OCI-LY3 (cell line): ENCODE measurements at regions not wholly inside any gene's neighbourhood (a gene's known extent, or its start where the extent isn't known, plus 50 kb on each side); places are given as distances from the start of the nearest gene placed in this dataset.

Experiments used
- H2AFZ ChIP-seq: fragments of 200-600, 300-600 bp; shearing (Covaris generic); 2 replicates; pipeline ENCODE4 v1.6.0; 2014; ENCODE audit warnings: antibody characterized with exemption, low read depth, low read length
- H3K27ac ChIP-seq: fragments of 200-600, 300-600 bp; sonication (generic); 2 replicates; pipeline ENCODE4 v1.5.1; 2014; ENCODE audit warnings: mild to moderate bottlenecking, low read length, moderate library complexity, mixed read lengths
- H3K27me3 ChIP-seq: fragments of 200-600, 300-600 bp; sonication (generic); 2 replicates; pipeline ENCODE4 v1.6.1; 2014; ENCODE audit warnings: low read depth, low read length, mixed read lengths
- H3K36me3 ChIP-seq: fragments of 200-600, 300-600 bp; sonication (generic); replicated peaks from 2 replicates; pipeline ENCODE3; 2014; ENCODE audit warnings: low read depth, low read length, mixed read lengths
- H3K4me1 ChIP-seq: fragments of 300-600, 200-600 bp; sonication (generic); 2 replicates; pipeline ENCODE4 v1.6.1; 2014; ENCODE audit warnings: low read length, mixed read lengths
- H3K4me2 ChIP-seq: fragments of 200-600, 300-600 bp; sonication (generic); 2 replicates; pipeline ENCODE4 v1.6.1; 2014; ENCODE audit warnings: low read length, mixed read lengths
- H3K4me3 ChIP-seq: fragments of 300-600, 200-600 bp; sonication (generic); 2 replicates; pipeline ENCODE4 v1.5.1; 2014; ENCODE audit warnings: antibody characterized with exemption, mild to moderate bottlenecking, low read length, moderate library complexity
- H3K79me2 ChIP-seq: fragments of 300-600, 200-600 bp; shearing (Covaris generic); 2 replicates; pipeline ENCODE4 v1.6.1; 2014; ENCODE audit warnings: mild to moderate bottlenecking, low read length, mixed read lengths
- H3K9ac ChIP-seq: fragments of 300-600, 200-600 bp; shearing (Covaris generic); 2 replicates; pipeline ENCODE4 v1.6.0; 2014; ENCODE audit warnings: mild to moderate bottlenecking, low read length, moderate library complexity
- H3K9me3 ChIP-seq: fragments of 200-600, 300-600 bp; shearing (Covaris generic); 2 replicates; pipeline ENCODE4 v1.6.1; 2014; ENCODE audit warnings: low read length, mixed read lengths; ENCODE audit not compliant: insufficient read depth
- H4K20me1 ChIP-seq: fragments of 200-600, 300-600 bp; sonication (generic); 2 replicates; pipeline ENCODE4 v1.6.1; 2016; ENCODE audit warnings: low read length, mixed read lengths; ENCODE audit not compliant: insufficient read depth
- EZH2phosphoT487 ChIP-seq: fragments of 200-600 bp; shearing (Covaris generic); IDR thresholded peaks from 2 replicates; pipeline ENCODE4 v1.6.1; 2018; ENCODE audit warnings: antibody characterized with exemption, mixed run types, low read depth
- TF ChIP-seq, protein P1 (sequence below): fragments of 200-600, 300-600 bp; sonication (generic); IDR thresholded peaks from 2 replicates; pipeline ENCODE4 v1.5.1; 2014; ENCODE audit warnings: antibody characterized with exemption, low read length, low read depth

DNA sequence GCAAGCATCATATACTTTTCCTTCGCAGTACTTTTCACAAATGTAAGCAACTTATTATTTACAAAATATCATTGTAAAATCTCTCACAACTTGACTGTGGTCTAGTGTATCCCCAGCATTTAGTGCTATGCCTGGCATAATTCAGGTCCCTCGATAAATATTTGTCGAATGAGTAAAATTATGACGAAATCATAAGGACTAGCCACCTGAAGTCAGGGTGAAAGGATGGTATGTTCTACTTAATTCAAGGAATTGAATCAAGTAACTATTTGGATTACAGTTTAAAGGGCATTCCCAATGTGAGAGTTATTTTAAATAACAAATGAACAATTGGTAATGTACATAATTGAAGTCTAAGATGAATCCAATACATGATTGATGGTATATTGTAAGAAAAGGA is 393.0 kb upstream of the SLC35B3 start:
- H4K20me1 ChIP-seq = no peaks in the 10 kb centered on the region
- H3K9me3 ChIP-seq = no peaks in the 10 kb centered on the region
- no peak overlapping the region for H3K9ac ChIP-seq
- no peak for TF ChIP-seq EZH2phosphoT487
- TF ChIP-seq, protein P1, sequence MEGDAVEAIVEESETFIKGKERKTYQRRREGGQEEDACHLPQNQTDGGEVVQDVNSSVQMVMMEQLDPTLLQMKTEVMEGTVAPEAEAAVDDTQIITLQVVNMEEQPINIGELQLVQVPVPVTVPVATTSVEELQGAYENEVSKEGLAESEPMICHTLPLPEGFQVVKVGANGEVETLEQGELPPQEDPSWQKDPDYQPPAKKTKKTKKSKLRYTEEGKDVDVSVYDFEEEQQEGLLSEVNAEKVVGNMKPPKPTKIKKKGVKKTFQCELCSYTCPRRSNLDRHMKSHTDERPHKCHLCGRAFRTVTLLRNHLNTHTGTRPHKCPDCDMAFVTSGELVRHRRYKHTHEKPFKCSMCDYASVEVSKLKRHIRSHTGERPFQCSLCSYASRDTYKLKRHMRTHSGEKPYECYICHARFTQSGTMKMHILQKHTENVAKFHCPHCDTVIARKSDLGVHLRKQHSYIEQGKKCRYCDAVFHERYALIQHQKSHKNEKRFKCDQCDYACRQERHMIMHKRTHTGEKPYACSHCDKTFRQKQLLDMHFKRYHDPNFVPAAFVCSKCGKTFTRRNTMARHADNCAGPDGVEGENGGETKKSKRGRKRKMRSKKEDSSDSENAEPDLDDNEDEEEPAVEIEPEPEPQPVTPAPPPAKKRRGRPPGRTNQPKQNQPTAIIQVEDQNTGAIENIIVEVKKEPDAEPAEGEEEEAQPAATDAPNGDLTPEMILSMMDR = no peak
- no peaks in the 10 kb centered on the region for H3K79me2 ChIP-seq
- no peaks in the 10 kb centered on the region for H3K4me1 ChIP-seq
- no peaks in the 10 kb centered on the region for H3K27me3 ChIP-seq
- H2AFZ ChIP-seq = no peak overlapping the region
- H3K4me3 ChIP-seq = no peak overlapping the region
- no peak overlapping the region for H3K27ac ChIP-seq
- H3K36me3 ChIP-seq = no peaks in the 10 kb centered on the region
- no peak overlapping the region for H3K4me2 ChIP-seq

DNA sequence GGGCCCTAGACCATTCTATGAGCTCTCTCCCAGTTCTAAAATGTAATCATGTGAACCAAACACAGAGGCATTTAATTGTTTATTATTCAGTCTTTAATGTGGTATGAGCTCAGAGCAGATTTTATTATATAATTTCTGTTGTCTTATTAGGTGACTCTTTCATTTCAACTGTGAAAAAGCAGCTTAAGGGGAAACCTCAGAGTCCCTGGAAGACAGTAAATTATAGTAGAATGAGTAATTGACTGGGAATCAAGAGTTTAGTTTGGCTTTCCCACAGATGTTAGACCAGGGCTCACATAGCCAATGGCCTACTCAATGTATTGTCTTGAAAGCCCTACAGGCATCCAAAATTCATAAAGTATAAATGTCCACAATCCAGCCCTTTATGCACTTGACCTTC is 390.4 kb upstream of the SLC35B3 start:
- no peak overlapping the region for H3K4me3 ChIP-seq
- no peaks in the 10 kb centered on the region for H3K79me2 ChIP-seq
- no peaks in the 10 kb centered on the region for H4K20me1 ChIP-seq
- no peak overlapping the region for H3K27ac ChIP-seq
- no peak overlapping the region for H3K4me2 ChIP-seq
- no peaks in the 10 kb centered on the region for H3K9me3 ChIP-seq
- H2AFZ ChIP-seq = no peak overlapping the region
- H3K27me3 ChIP-seq = no peaks in the 10 kb centered on the region
- H3K9ac ChIP-seq = no peak overlapping the region
- no peaks in the 10 kb centered on the region for H3K36me3 ChIP-seq
- no peak for TF ChIP-seq EZH2phosphoT487
- TF ChIP-seq, protein P1 = no peak
- no peaks in the 10 kb centered on the region for H3K4me1 ChIP-seq

DNA sequence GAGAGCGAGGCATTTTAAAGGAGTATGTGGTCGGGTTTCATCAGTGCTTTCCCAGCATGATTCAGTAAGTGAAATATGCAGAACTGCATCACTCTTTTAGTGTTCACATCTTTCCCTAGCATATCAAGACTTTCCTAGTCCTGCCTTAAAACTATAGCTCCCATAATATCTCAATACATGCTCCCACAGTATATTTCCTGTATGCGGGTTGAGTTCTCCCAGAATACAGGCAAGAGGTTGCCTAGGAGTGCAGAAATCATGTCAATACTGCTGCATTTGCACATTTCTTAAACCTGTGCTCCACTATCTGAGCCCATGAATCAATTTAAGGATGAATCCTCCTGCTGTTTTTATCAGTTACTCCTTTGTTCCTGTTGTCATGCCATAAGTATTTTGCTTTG is 386.6 kb upstream of the SLC35B3 start:
- TF ChIP-seq EZH2phosphoT487 = no peak
- TF ChIP-seq, protein P1 = no peak
- Histone ChIP-seq H2AFZ (no peak overlapping the region), H3K27ac (no peak overlapping the region), H3K9ac (no peak overlapping the region), H3K4me2 (no peak overlapping the region), H3K36me3 (no peaks in the 10 kb centered on the region), H3K9me3 (no peaks in the 10 kb centered on the region), H3K4me1 (no peaks in the 10 kb centered on the region), H3K4me3 (no peak overlapping the region), H4K20me1 (no peaks in the 10 kb centered on the region), H3K79me2 (no peaks in the 10 kb centered on the region), H3K27me3 (no peaks in the 10 kb centered on the region)

DNA sequence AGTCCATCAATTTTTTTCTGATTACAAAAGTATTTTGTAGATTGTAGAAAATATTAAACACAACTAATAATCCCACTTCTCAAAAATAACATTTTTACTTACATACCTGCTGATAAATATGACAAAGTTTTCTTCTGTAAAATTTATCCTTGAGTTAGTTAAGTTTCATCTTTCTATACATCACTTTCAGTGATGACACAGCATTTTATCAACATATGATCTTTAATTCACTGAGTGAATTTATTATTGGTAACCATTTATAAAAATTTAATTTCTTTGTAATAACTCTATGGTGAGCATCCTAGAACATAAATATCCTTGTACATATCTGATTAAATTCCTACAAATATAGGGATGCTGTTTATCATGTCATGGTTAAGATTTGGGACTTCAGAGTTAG is 385.0 kb upstream of the SLC35B3 start:
- Histone ChIP-seq H3K4me2 (no peak overlapping the region), H3K79me2 (no peaks in the 10 kb centered on the region)
- TF ChIP-seq, protein P1 = no peak
- TF ChIP-seq EZH2phosphoT487 = no peak

More for the DNA sequence above, 385.0 kb upstream of the SLC35B3 start:
- Histone ChIP-seq H3K9me3 (no peaks in the 10 kb centered on the region), H3K4me1 (no peaks in the 10 kb centered on the region), H2AFZ (no peak overlapping the region), H3K36me3 (no peaks in the 10 kb centered on the region), H3K27me3 (no peaks in the 10 kb centered on the region), H3K4me3 (no peak overlapping the region), H3K27ac (no peak overlapping the region), H3K9ac (no peak overlapping the region), H4K20me1 (no peaks in the 10 kb centered on the region)
